ENCODE measurements at regions not wholly inside any gene's neighbourhood (a gene's known extent, or its start where the extent isn't known, plus 50 kb on each side); places are given as distances from the start of the nearest gene placed in this dataset.

GRCh38 chr2:9782197-9782719, 61.0 kb upstream of the TAF1B start:
- peak overlapping the region; percentile 49 for H3K27ac ChIP-seq
- peak; percentile 82 for DNase-seq (ENCODE audit: low read depth, low spot score)

GRCh38 chr2:9789371-9789770, 53.9 kb upstream of the TAF1B start:
- DNase-seq (ENCODE audit: low read depth, low spot score): no peak
- H3K27ac ChIP-seq: no peak overlapping the region

- no peak overlapping the region for H3K27ac ChIP-seq
- no peak for DNase-seq (ENCODE audit: low read depth, low spot score)
Measured at GRCh38 chr2:9790702-9791225, 52.5 kb upstream of the TAF1B start.

- no peak overlapping the region for H3K27ac ChIP-seq
- no peak for DNase-seq (ENCODE audit: low read depth, low spot score)
Measured at GRCh38 chr2:9791711-9792110, 51.6 kb upstream of the TAF1B start.

GRCh38 chr2:9793156-9793917, 49.9 kb upstream of the TAF1B start:
- H3K27ac ChIP-seq: no peak overlapping the region

More at GRCh38 chr2:9793156-9793917, 49.9 kb upstream of the TAF1B start:
- DNase-seq (ENCODE audit: low read depth, low spot score): no peak

Measured in epithelial cell of prostate (primary cell).